ENCODE measurements at regions not wholly inside any gene's neighbourhood (a gene's known extent, or its start where the extent isn't known, plus 50 kb on each side); places are given as distances from the start of the nearest gene placed in this dataset.
A peak's percentile ranks its signal among the peaks of the same experiment; 100 is the strongest.
"Not testable (repeated sequence)": the region's sequence is repeated elsewhere in the genome, so short reads cannot be mapped to it uniquely, and the experiment has no call there.

DNA sequence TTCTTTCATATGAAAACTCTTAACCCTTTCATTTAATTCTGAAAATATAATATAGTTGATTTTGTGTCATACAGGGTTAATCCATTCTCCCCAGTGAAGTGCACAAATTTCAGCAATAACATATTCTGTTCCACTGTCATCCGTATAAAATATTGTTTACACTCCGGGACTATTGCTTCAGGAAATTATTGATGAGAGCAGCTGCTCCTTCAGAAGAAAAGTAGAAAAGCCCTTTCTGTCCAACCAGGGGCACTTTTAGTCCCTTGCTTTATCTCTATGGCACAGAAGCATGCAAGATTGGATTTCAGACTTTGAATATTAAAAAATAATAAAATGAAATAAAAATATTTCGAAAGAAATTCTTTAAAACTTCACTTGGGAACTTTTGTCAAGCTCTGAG is 535.7 kb upstream of the SLC39A10 start:
- no peaks in the 10 kb centered on the region for H3K27me3 ChIP-seq (ENCODE audit: control insufficient read depth, insufficient read depth, low read length)
- no peaks in the 10 kb centered on the region for H3K36me3 ChIP-seq (ENCODE audit: control insufficient read depth, insufficient read depth, low read length)
- no peak overlapping the region for H3K9ac ChIP-seq (ENCODE audit: low read length)
- no peak overlapping the region for H3K27ac ChIP-seq (ENCODE audit: low read depth, low read length)
- no peaks in the 10 kb centered on the region for H3K9me3 ChIP-seq (ENCODE audit: control insufficient read depth, insufficient read depth, low read depth, low read length)
- H3K4me1 ChIP-seq (ENCODE audit: control insufficient read depth, insufficient read depth, low read length), result no peaks in the 10 kb centered on the region
- H3K4me3 ChIP-seq (ENCODE audit: low read depth, low read length), result no peak overlapping the region

DNA sequence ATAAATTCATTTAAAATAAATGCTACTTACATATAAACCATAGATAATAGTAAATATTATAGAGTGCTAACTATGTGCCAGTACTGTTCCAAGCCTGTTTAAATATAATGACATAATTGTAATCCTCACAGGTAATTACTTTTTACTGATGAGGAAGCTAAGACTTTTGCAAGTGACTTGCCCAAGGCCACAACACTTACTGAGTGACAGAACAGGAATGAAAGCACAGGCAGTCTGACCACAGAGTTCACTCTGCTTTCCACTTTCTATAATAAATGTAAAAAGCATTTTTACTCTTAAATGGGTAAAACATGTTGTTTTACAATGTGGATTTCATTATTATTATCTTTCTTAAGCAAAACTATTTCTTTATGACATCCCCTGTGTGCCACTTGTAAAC is 537.8 kb upstream of the SLC39A10 start:
- Histone ChIP-seq H3K4me3 (ENCODE audit: low read depth, low read length) (no peak overlapping the region), H3K27me3 (ENCODE audit: control insufficient read depth, insufficient read depth, low read length) (no peaks in the 10 kb centered on the region), H3K9ac (ENCODE audit: low read length) (no peak overlapping the region), H3K9me3 (ENCODE audit: control insufficient read depth, insufficient read depth, low read depth, low read length) (peaks cover 13% of the 10 kb centered on the region), H3K4me1 (ENCODE audit: control insufficient read depth, insufficient read depth, low read length) (no peaks in the 10 kb centered on the region), H3K36me3 (ENCODE audit: control insufficient read depth, insufficient read depth, low read length) (no peaks in the 10 kb centered on the region), H3K27ac (ENCODE audit: low read depth, low read length) (no peak overlapping the region)

DNA sequence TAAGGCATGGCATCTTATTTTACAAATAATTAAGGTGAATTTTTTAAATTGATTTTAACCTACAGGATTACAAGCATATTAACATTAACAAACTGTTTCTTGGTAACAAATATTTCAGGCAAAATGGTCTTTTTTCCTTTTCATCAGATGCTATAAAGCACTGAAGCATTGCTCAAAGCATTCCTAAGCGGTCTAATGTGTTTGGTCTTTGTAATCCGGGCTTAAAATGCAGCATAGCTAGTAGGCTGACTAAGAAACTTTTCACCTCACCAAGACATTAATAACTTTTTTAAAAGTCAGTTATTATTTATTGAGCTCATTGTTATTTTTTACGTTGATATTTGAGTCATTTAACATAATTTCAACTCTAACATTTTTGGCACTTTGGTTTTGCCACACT is 538.8 kb upstream of the SLC39A10 start:
- Histone ChIP-seq H3K4me1 (ENCODE audit: control insufficient read depth, insufficient read depth, low read length) (no peaks in the 10 kb centered on the region), H3K27me3 (ENCODE audit: control insufficient read depth, insufficient read depth, low read length) (no peaks in the 10 kb centered on the region), H3K9me3 (ENCODE audit: control insufficient read depth, insufficient read depth, low read depth, low read length) (peaks cover 13% of the 10 kb centered on the region), H3K27ac (ENCODE audit: low read depth, low read length) (no peak overlapping the region), H3K4me3 (ENCODE audit: low read depth, low read length) (no peak overlapping the region), H3K36me3 (ENCODE audit: control insufficient read depth, insufficient read depth, low read length) (no peaks in the 10 kb centered on the region), H3K9ac (ENCODE audit: low read length) (no peak overlapping the region)

DNA sequence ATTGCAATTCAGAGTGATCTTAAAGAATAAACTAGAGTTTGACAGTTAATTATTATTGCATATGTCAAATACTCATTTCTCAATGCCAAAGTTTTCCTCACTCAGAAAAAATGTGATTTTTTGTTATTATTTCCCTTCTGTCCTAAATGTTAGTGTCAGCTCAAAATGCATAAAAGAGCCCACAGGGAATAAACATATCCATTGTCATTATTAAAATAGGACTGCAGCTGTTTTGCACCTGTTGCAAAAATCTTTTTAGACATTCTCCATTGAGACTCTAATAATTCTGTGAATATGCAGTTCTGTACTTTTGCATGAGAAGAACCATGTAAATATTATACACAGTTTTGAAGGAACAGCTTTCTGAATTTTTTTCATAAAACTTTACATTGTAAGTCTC is 540.0 kb upstream of the SLC39A10 start:
- Histone ChIP-seq H3K9me3 (ENCODE audit: control insufficient read depth, insufficient read depth, low read depth, low read length) (peaks cover 17% of the 10 kb centered on the region), H3K36me3 (ENCODE audit: control insufficient read depth, insufficient read depth, low read length) (no peaks in the 10 kb centered on the region), H3K27me3 (ENCODE audit: control insufficient read depth, insufficient read depth, low read length) (no peaks in the 10 kb centered on the region), H3K4me3 (ENCODE audit: low read depth, low read length) (no peak overlapping the region), H3K4me1 (ENCODE audit: control insufficient read depth, insufficient read depth, low read length) (no peaks in the 10 kb centered on the region), H3K9ac (ENCODE audit: low read length) (no peak overlapping the region), H3K27ac (ENCODE audit: low read depth, low read length) (no peak overlapping the region)

DNA sequence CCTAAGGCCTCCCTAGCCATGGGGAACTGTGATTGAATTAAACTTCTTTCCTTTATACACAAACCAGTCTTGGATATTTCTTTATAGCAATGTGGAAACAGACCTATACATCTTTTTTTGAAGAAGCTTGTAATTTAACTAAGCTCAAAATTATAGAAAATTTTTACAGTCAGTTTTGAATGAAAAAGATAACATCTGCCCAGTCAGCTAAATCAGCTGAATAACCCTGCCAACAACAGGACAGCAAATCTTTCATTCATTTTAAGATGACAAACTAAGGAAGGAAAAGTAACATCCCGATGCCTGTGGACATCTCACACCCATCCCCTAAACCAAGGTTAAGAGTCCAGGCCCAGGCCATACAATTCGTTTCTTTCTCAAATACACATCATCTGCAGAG is 541.3 kb upstream of the SLC39A10 start:
- Histone ChIP-seq H3K4me1 (ENCODE audit: control insufficient read depth, insufficient read depth, low read length) (no peaks in the 10 kb centered on the region), H3K4me3 (ENCODE audit: low read depth, low read length) (no peak overlapping the region), H3K27ac (ENCODE audit: low read depth, low read length) (no peak overlapping the region), H3K36me3 (ENCODE audit: control insufficient read depth, insufficient read depth, low read length) (no peaks in the 10 kb centered on the region), H3K9me3 (ENCODE audit: control insufficient read depth, insufficient read depth, low read depth, low read length) (peaks cover 17% of the 10 kb centered on the region), H3K9ac (ENCODE audit: low read length) (no peak overlapping the region), H3K27me3 (ENCODE audit: control insufficient read depth, insufficient read depth, low read length) (no peaks in the 10 kb centered on the region)

DNA sequence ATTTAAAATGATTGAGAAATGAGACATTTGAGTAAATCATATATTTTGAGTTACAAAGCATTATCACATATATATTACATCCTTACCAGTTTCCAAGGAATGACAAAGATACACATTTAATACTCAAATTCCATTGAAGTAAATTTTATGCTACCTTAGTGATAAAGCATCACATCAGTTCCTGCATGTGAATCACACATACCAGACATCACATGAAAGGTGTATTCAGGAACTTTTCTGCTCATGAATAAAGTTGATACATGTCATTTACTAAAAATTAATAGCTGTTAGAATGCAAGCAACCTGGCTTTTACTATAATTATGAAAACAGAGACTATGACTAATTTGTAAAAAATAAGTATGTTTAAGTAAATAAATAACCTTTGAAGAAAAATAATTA is 548.8 kb upstream of the SLC39A10 start:
- no peak overlapping the region for H3K9ac ChIP-seq (ENCODE audit: low read length)
- H3K4me3 ChIP-seq (ENCODE audit: low read depth, low read length), result no peak overlapping the region
- H3K27ac ChIP-seq (ENCODE audit: low read depth, low read length), result no peak overlapping the region
- no peaks in the 10 kb centered on the region for H3K36me3 ChIP-seq (ENCODE audit: control insufficient read depth, insufficient read depth, low read length)
- H3K9me3 ChIP-seq (ENCODE audit: control insufficient read depth, insufficient read depth, low read depth, low read length), result 0 out of 2 replicates have a peak, but pooled peaks cover 4% of the 10 kb centered on the region
- H3K4me1 ChIP-seq (ENCODE audit: control insufficient read depth, insufficient read depth, low read length), result no peaks in the 10 kb centered on the region
- no peaks in the 10 kb centered on the region for H3K27me3 ChIP-seq (ENCODE audit: control insufficient read depth, insufficient read depth, low read length)

DNA sequence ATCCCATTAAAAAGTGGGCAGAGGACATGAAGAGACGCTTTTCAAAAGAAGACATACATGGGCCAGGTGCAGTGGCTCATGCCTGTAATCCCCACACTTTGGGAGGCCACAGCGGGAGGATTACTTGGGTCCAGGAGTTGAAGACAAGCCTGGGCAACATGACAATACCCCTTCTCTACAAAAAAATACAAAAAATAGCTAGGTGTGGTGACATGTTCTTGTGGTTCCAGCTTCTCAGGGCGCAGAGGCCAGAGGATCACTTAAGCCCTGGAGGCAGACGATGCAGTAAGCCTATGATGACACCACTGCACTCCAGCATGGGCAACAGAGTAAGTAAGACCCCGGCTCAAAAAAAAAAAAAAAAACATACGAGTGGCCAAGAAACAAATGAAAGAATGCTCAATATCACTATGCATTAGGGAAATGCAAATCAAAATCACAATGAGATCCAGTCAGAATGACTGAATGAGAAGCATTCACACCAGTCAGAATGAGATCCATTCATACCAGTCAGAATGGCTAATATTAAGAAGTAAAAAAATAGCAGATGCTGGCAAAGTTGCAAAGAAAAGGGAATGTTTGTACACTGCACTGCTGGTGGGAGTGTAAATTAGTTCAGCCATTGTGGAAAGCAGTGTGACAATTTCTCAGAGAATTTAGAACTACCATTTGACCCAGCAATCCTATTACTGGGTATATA is 550.2 kb upstream of the SLC39A10 start:
- no peaks in the 10 kb centered on the region for H3K4me1 ChIP-seq (ENCODE audit: control insufficient read depth, insufficient read depth, low read length)
- H3K27me3 ChIP-seq (ENCODE audit: control insufficient read depth, insufficient read depth, low read length), result no peaks in the 10 kb centered on the region
- H3K36me3 ChIP-seq (ENCODE audit: control insufficient read depth, insufficient read depth, low read length), result no peaks in the 10 kb centered on the region
- no peak overlapping the region for H3K4me3 ChIP-seq (ENCODE audit: low read depth, low read length)
- H3K9me3 ChIP-seq (ENCODE audit: control insufficient read depth, insufficient read depth, low read depth, low read length), result no peaks in the 10 kb centered on the region
- no peak overlapping the region for H3K9ac ChIP-seq (ENCODE audit: low read length)
- H3K27ac ChIP-seq (ENCODE audit: low read depth, low read length), result no peak overlapping the region

DNA sequence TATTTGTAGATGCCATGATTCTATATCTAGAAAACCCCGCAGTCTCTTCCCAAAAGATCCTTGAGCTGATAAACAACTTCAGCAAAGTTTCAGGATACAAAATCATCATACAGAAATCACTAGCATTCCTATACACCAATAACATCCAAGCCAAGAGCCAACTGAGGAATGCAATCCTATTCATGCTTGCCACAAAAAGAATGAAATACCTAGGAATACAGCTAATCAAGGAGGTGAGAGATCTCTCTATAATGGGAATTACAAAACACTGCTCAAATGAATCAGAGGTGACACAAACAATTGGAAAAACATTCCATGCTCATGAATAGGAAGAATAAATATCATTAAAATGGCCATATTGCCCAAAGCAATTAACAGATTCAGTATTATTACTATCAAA is 551.4 kb upstream of the SLC39A10 start:
- Histone ChIP-seq H3K27ac (ENCODE audit: low read depth, low read length) (no peak overlapping the region), H3K4me3 (ENCODE audit: low read depth, low read length) (no peak overlapping the region), H3K36me3 (ENCODE audit: control insufficient read depth, insufficient read depth, low read length) (no peaks in the 10 kb centered on the region), H3K27me3 (ENCODE audit: control insufficient read depth, insufficient read depth, low read length) (no peaks in the 10 kb centered on the region), H3K4me1 (ENCODE audit: control insufficient read depth, insufficient read depth, low read length) (no peaks in the 10 kb centered on the region), H3K9ac (ENCODE audit: low read length) (no peak overlapping the region), H3K9me3 (ENCODE audit: control insufficient read depth, insufficient read depth, low read depth, low read length) (no peaks in the 10 kb centered on the region)

DNA sequence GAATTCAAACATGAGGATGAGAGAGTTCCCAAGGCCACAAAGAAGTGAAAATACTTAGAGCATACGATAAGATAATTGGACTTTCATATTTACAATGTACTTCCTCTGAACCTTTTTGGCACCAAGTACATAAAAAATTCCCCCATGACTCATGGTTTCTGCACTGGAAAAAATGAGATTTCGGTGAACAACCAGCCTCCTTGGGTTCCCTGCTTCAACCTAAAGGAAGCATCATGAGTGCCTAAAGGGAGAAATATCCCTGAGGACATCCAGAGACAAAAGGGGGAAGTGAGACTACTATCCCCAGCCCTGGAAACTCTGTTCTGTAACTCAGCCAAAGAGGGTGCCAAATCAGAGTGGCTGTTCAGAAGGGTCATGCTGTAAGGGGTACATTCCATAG is 562.7 kb upstream of the SLC39A10 start:
- no peaks in the 10 kb centered on the region for H3K4me1 ChIP-seq (ENCODE audit: control insufficient read depth, insufficient read depth, low read length)
- H3K27me3 ChIP-seq (ENCODE audit: control insufficient read depth, insufficient read depth, low read length), result no peaks in the 10 kb centered on the region
- no peak overlapping the region for H3K27ac ChIP-seq (ENCODE audit: low read depth, low read length)

DNA sequence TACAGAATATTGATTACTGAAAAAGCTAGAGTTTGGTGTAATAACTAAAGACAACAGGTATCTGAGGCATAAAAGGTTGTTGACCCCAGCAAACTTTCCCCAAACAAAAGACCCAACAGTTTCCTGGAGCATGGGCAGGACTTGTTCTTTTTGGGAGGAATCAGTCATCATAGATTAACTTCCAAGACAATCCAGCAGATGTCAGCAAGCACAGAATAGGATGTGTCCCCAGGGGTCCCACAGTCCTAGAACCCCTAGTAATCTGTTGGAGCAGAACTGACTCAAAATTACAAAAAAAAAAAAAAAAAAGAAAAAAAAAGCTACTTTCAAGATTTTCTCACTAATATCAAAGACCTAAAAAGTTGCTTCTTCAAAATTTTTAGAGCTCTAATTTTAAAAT is 564.7 kb upstream of the SLC39A10 start:
- Histone ChIP-seq H3K27me3 (ENCODE audit: control insufficient read depth, insufficient read depth, low read length) (no peaks in the 10 kb centered on the region), H3K36me3 (ENCODE audit: control insufficient read depth, insufficient read depth, low read length) (no peaks in the 10 kb centered on the region), H3K4me3 (ENCODE audit: low read depth, low read length) (no peak overlapping the region), H3K9ac (ENCODE audit: low read length) (no peak overlapping the region), H3K9me3 (ENCODE audit: control insufficient read depth, insufficient read depth, low read depth, low read length) (no peaks in the 10 kb centered on the region), H3K4me1 (ENCODE audit: control insufficient read depth, insufficient read depth, low read length) (no peaks in the 10 kb centered on the region), H3K27ac (ENCODE audit: low read depth, low read length) (no peak overlapping the region)

More for the DNA sequence above, 562.7 kb upstream of the SLC39A10 start:
- Histone ChIP-seq H3K4me3 (ENCODE audit: low read depth, low read length) (no peak overlapping the region), H3K9me3 (ENCODE audit: control insufficient read depth, insufficient read depth, low read depth, low read length) (no peaks in the 10 kb centered on the region), H3K36me3 (ENCODE audit: control insufficient read depth, insufficient read depth, low read length) (no peaks in the 10 kb centered on the region), H3K9ac (ENCODE audit: low read length) (no peak overlapping the region)

DNA sequence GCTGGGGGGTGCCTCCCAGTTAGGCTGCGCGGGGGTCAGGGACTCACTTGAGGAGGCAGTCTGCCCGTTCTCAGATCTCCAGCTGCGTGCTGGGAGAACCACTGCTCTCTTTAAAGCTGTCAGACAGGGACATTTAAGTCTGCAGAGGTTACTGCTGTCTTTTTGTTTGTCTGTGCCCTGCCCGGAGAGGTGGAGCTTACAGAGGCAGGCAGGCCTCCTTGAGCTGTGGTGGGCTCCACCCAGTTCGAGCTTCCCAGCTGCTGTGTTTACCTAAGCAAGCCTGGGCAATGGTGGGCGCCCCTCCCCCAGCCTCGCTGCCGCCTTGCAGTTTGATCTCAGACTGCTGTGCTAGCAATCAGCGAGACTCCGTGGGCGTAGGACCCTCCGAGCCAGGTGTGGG is 584.2 kb upstream of the SLC39A10 start:
- H3K9me3 ChIP-seq (ENCODE audit: control insufficient read depth, insufficient read depth, low read depth, low read length); H3K27me3 ChIP-seq (ENCODE audit: control insufficient read depth, insufficient read depth, low read length); H3K27ac ChIP-seq (ENCODE audit: low read depth, low read length); H3K36me3 ChIP-seq (ENCODE audit: control insufficient read depth, insufficient read depth, low read length); H3K9ac ChIP-seq (ENCODE audit: low read length); H3K4me1 ChIP-seq (ENCODE audit: control insufficient read depth, insufficient read depth, low read length): not testable (repeated sequence)
- H3K4me3 ChIP-seq (ENCODE audit: low read depth, low read length), result peak overlapping the region; percentile 57

DNA sequence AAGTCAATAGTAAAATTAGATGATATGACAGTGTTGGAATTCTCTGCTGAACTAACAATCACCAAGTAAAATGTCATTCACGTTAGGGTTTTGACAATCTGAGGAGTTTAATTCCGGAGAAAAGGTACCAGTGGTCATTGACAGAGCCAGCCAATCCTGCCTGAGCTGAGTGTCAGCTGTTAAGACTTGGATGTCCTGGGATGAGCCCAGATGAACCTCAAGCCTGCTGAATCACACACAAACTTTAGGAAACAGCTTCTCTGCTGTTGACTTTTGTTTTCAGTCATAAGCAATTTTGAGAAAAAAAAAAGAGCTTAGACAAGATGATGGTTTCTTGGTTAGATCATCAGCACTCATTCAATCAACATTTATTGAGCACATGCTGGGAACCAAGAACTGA is 600.0 kb upstream of the SLC39A10 start:
- H3K9ac ChIP-seq (ENCODE audit: low read length), result no peak overlapping the region
- H3K4me1 ChIP-seq (ENCODE audit: control insufficient read depth, insufficient read depth, low read length), result no peaks in the 10 kb centered on the region
- H3K9me3 ChIP-seq (ENCODE audit: control insufficient read depth, insufficient read depth, low read depth, low read length), result no peaks in the 10 kb centered on the region
- H3K36me3 ChIP-seq (ENCODE audit: control insufficient read depth, insufficient read depth, low read length), result no peaks in the 10 kb centered on the region
- no peak overlapping the region for H3K4me3 ChIP-seq (ENCODE audit: low read depth, low read length)
- no peak overlapping the region for H3K27ac ChIP-seq (ENCODE audit: low read depth, low read length)
- H3K27me3 ChIP-seq (ENCODE audit: control insufficient read depth, insufficient read depth, low read length), result no peaks in the 10 kb centered on the region
